NB4 (cell line): ENCODE measurements at regions not wholly inside any gene's neighbourhood (a gene's known extent, or its start where the extent isn't known, plus 50 kb on each side); places are given as distances from the start of the nearest gene placed in this dataset.

Experiments used
- POLR2A ChIP-seq: IDR thresholded peaks from 2 replicates; pipeline ENCODE4 v1.6.1; 2011; ENCODE audit warnings: mild to moderate bottlenecking; ENCODE audit not compliant: insufficient read length; ENCODE audit errors: extremely low read depth
- TF ChIP-seq, protein P1 (sequence below): IDR thresholded peaks from one replicate; pipeline ENCODE4 v1.5.1; 2012; ENCODE audit warnings: low read depth, low read length
- TF ChIP-seq, protein P2 (sequence below): IDR thresholded peaks from 2 replicates; pipeline ENCODE4 v1.6.1; 2011; ENCODE audit warnings: low read depth, low read length

DNA sequence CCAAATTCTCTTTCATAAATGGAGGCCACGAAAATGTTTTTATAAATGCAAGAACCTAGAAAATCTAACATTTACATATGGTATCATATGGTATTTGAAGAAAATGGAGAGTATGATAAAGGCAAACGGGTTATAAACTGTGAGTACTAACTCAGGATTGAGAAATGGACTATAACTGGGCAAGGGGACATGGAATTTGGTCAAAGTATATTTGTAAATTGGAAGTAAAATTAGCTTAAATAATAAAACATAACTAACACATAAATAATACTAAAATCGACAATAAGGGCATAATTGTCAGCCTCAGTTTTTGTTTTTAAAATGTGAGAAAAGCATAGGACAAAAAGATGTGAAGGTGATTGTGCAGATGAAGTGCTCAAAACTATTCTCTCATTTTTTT is 1516.3 kb upstream of the MIR17HG start:
- TF ChIP-seq, protein P1, sequence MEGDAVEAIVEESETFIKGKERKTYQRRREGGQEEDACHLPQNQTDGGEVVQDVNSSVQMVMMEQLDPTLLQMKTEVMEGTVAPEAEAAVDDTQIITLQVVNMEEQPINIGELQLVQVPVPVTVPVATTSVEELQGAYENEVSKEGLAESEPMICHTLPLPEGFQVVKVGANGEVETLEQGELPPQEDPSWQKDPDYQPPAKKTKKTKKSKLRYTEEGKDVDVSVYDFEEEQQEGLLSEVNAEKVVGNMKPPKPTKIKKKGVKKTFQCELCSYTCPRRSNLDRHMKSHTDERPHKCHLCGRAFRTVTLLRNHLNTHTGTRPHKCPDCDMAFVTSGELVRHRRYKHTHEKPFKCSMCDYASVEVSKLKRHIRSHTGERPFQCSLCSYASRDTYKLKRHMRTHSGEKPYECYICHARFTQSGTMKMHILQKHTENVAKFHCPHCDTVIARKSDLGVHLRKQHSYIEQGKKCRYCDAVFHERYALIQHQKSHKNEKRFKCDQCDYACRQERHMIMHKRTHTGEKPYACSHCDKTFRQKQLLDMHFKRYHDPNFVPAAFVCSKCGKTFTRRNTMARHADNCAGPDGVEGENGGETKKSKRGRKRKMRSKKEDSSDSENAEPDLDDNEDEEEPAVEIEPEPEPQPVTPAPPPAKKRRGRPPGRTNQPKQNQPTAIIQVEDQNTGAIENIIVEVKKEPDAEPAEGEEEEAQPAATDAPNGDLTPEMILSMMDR: no peak
- TF ChIP-seq POLR2A: no peak
- TF ChIP-seq, protein P2, sequence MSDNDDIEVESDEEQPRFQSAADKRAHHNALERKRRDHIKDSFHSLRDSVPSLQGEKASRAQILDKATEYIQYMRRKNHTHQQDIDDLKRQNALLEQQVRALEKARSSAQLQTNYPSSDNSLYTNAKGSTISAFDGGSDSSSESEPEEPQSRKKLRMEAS: no peak
